Ishikawa (cell line): ENCODE measurements at regions not wholly inside any gene's neighbourhood (a gene's known extent, or its start where the extent isn't known, plus 50 kb on each side); places are given as distances from the start of the nearest gene placed in this dataset.

Source experiments
- MAX ChIP-seq: IDR thresholded peaks from 2 replicates; pipeline ENCODE4 v1.6.1; 2012
- TAF1 ChIP-seq: IDR thresholded peaks from 2 replicates; pipeline ENCODE4 v1.6.1; 2012; ENCODE audit warnings: low read depth, mild to moderate bottlenecking
- TCF12 ChIP-seq: IDR thresholded peaks from 2 replicates; pipeline ENCODE4 v1.6.1; 2012; ENCODE audit warnings: low read depth
- YY1 ChIP-seq: IDR thresholded peaks from 2 replicates; pipeline ENCODE4 v1.6.1; 2012; ENCODE audit warnings: low read depth

GRCh38 chr5:158054223-158055110 lies 195.5 kb upstream of the CLINT1 start:
- TF ChIP-seq TAF1 = no peak
- TF ChIP-seq TCF12 = no peak
- TF ChIP-seq YY1 = no peak
- no peak for TF ChIP-seq MAX
